ENCODE measurements at regions not wholly inside any gene's neighbourhood (a gene's known extent, or its start where the extent isn't known, plus 50 kb on each side); places are given as distances from the start of the nearest gene placed in this dataset.

DNA sequence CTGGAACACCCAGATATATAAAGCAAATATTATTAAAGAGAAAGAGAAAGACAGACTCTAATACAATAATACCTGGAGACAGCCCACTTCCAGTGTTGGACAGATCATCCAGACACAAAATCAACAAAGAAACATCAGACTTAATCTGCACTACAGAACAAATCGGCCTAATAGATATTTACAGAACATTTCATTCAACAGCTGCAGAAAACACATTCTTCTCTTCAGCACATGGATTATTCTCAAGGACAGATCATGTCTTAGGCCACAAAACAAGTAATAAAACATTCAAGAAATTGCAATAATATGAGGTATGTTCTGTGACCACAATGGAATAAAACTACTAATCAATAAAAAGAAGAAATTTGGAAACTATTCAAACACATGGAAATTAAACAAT is 398.3 kb upstream of the DUSP10 start:
- DNase-seq = no peak
- Mint-ChIP-seq H3K36me3 (ENCODE audit: insufficient read depth in 2 of 2) (no peaks in the 10 kb centered on the region), H3K27me3 (ENCODE audit: low read depth) (no peaks in the 10 kb centered on the region), H3K9me3 (no peaks in the 10 kb centered on the region), H3K4me1 (ENCODE audit: low read depth) (no peaks in the 10 kb centered on the region), H3K27ac (no peak overlapping the region), H3K4me3 (no peak overlapping the region)
- ATAC-seq (replicated peaks in 1 of 2) = no peak

DNA sequence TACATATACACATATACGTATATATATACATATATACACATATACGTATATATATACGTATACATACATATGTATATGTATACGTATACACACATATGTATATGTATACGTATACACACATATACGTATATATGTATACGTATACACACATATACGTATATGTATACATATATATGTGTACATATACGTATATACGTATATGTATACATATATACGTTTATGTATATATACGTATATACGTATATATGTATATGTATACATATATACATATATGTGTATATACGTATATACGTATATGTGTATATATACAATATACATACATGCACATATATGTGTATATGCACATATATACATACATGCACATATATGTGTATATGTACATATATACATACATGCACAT is 396.2 kb upstream of the DUSP10 start:
- Mint-ChIP-seq H3K4me3 (no peak overlapping the region), H3K9me3 (no peaks in the 10 kb centered on the region), H3K36me3 (ENCODE audit: insufficient read depth in 2 of 2) (no peaks in the 10 kb centered on the region), H3K27ac (no peak overlapping the region), H3K4me1 (ENCODE audit: low read depth) (no peaks in the 10 kb centered on the region), H3K27me3 (ENCODE audit: low read depth) (no peaks in the 10 kb centered on the region)
- ATAC-seq (replicated peaks in 1 of 2) (no peak), DNase-seq (no peak)

DNA sequence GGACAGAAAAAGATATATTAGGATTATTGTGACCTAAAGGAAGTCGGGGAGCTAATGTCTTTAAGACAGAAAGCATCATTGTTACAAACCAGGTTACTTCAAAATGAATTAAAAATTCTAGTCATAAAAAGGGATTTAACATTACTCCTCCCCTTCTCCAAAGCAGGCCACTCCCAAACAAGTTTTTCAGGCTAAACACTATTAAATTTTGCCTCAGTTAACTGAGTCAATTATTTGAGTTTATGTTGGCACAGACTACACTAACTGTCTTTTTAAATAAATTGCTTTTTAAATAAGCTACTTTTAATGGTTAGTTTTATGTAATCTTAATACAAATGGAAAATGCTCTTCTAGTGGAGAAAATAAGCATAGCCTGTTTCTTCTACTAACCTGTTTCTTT is 395.0 kb upstream of the DUSP10 start:
- no peaks in the 10 kb centered on the region for H3K9me3 Mint-ChIP-seq
- no peak overlapping the region for H3K27ac Mint-ChIP-seq
- H3K36me3 Mint-ChIP-seq (ENCODE audit: insufficient read depth in 2 of 2) = no peaks in the 10 kb centered on the region
- DNase-seq = no peak
- H3K27me3 Mint-ChIP-seq (ENCODE audit: low read depth) = no peaks in the 10 kb centered on the region
- ATAC-seq (replicated peaks in 1 of 2) = no peak
- H3K4me1 Mint-ChIP-seq (ENCODE audit: low read depth) = no peaks in the 10 kb centered on the region
- no peak overlapping the region for H3K4me3 Mint-ChIP-seq

DNA sequence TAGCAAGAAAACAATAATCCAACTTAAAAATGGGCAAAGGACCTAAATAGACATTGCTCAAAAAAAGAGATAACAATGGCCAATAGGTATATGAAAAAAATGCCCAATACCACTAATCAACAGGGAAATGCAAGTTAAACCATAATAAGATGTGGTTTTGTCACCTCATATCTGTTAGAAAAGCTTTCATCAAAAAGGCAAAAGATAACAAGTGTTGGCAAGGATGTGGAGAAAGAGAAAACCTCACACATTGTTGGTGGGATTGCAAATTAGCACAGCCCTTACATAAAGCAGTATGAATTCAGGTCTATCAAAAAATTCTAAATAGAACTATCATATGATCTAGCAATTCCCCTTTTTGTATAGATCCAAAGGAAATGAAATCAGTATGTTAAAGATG is 387.2 kb upstream of the DUSP10 start:
- Mint-ChIP-seq H3K4me3 (no peak overlapping the region), H3K27ac (no peak overlapping the region), H3K9me3 (no peaks in the 10 kb centered on the region), H3K27me3 (ENCODE audit: low read depth) (no peaks in the 10 kb centered on the region), H3K36me3 (ENCODE audit: insufficient read depth in 2 of 2) (no peaks in the 10 kb centered on the region), H3K4me1 (ENCODE audit: low read depth) (no peaks in the 10 kb centered on the region)
- DNase-seq (no peak), ATAC-seq (replicated peaks in 1 of 2) (no peak)

DNA sequence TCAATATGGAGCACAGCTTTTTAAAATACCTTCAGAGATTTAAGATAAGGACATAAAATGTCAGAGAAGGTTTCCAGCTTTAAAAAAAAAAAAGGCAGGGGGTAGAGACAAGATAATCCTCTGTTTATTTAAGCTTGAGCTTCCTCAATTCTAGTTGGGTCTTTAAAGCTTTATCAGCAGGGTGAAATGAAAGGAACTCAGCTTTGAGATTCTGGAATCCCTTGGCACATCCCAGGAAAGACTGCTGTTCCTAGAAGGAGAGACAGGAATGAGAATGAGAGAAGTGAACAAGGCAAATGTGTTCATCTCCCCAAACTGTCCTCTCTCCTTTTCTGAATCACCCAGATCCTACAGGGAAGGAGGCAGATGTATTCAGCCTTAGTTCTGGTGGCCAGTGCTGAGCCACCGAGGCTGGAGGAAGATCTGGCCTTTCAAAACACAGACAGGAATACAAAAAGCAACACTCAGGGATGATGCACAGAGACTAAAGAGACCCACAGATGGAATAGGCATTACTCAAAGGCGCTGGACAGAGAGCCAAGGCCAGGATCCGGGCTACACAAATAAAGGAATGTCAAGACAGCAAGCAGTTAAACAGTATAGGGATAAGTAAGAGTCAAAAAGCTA is 385.8 kb upstream of the DUSP10 start:
- Mint-ChIP-seq H3K4me3 (no peak overlapping the region), H3K36me3 (ENCODE audit: insufficient read depth in 2 of 2) (no peaks in the 10 kb centered on the region), H3K9me3 (no peaks in the 10 kb centered on the region), H3K4me1 (ENCODE audit: low read depth) (no peaks in the 10 kb centered on the region), H3K27me3 (ENCODE audit: low read depth) (no peaks in the 10 kb centered on the region), H3K27ac (no peak overlapping the region)
- ATAC-seq (replicated peaks in 1 of 2) (no peak), DNase-seq (no peak)

DNA sequence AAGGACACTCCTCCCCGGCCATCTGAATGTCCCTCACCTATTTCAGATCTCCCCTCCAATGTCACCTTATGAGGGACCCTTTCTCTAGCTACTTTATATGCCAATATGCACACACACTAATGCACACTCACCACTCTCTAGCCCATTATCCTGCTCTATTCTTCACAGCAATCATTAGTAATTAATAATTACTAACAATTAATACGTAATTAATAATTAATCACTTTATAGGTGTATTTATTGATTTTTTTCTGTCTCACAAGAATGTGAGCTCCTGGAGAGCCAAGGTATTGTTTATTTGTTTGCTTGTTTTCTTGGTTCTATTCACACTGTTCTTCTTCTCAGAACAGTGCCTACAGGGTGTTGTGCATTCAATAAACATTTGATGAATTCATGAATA is 385.2 kb upstream of the DUSP10 start:
- no peaks in the 10 kb centered on the region for H3K9me3 Mint-ChIP-seq
- H3K4me1 Mint-ChIP-seq (ENCODE audit: low read depth) = no peaks in the 10 kb centered on the region
- H3K4me3 Mint-ChIP-seq = no peak overlapping the region
- DNase-seq (no peak), ATAC-seq (replicated peaks in 1 of 2) (no peak)
- H3K36me3 Mint-ChIP-seq (ENCODE audit: insufficient read depth in 2 of 2) = no peaks in the 10 kb centered on the region
- H3K27me3 Mint-ChIP-seq (ENCODE audit: low read depth) = no peaks in the 10 kb centered on the region
- H3K27ac Mint-ChIP-seq = no peak overlapping the region

DNA sequence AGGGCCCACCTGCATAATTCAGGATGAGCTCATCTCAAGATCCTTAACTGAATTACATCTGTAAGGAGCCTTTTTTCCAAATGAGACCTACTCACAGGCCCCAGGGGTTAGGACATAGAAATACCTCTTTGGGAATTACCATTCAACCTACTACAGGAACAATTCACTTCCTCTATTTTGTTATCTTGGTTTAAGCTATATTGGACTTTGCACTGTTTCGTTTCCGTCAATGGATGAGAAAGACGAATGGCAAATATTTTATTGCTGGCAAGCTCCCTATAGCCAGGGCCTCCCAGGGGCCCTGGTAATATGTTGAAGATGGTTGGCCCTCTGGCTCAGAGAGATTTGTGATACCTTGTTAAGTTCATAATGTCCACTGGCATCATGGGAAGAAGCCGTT is 384.2 kb upstream of the DUSP10 start:
- no peaks in the 10 kb centered on the region for H3K4me1 Mint-ChIP-seq (ENCODE audit: low read depth)
- no peak overlapping the region for H3K4me3 Mint-ChIP-seq
- no peaks in the 10 kb centered on the region for H3K27me3 Mint-ChIP-seq (ENCODE audit: low read depth)
- no peaks in the 10 kb centered on the region for H3K36me3 Mint-ChIP-seq (ENCODE audit: insufficient read depth in 2 of 2)
- DNase-seq = no peak
- ATAC-seq (replicated peaks in 1 of 2) = no peak
- H3K27ac Mint-ChIP-seq = no peak overlapping the region
- no peaks in the 10 kb centered on the region for H3K9me3 Mint-ChIP-seq

DNA sequence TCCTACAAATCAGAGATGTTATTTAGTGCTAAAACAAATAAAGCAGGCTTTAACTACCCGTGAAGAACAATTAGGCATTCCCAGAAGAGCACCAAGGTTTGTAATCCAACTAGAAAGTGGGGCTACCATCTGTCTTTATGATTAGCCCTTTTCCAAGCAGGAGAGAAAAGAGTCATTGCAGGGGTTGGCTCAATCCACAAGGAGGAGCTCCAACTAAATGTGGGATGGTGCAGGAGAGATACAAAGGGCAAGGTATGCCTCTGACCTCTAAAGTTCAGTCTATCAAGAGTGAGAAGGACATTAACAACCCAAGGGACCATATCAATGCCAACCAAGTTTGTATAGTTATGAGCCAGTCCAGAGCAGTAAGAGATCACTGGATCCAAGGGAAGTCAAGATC is 382.7 kb upstream of the DUSP10 start:
- no peak for DNase-seq
- Mint-ChIP-seq H3K27ac (no peak overlapping the region), H3K36me3 (ENCODE audit: insufficient read depth in 2 of 2) (no peaks in the 10 kb centered on the region), H3K27me3 (ENCODE audit: low read depth) (no peaks in the 10 kb centered on the region), H3K4me1 (ENCODE audit: low read depth) (no peaks in the 10 kb centered on the region), H3K4me3 (no peak overlapping the region), H3K9me3 (no peaks in the 10 kb centered on the region)
- no peak for ATAC-seq (replicated peaks in 1 of 2)

DNA sequence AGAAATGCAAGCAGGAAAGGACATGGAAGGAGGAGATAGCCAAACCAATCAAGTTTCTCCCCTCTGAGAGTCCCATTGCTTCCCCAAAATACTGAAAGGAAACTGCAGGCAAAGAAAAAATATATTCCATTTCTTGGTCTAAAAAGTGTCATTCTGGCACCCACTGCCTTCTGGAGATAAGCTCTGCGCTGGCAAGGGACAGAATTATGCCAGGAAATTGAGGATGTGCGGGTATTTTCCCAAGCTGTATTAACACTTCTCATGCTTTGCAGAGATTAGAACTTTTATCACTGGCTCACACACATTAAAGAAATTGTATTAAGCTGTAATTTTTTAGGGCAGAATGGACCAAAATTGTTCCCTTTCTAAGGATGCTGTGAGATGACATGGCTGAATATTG is 381.2 kb upstream of the DUSP10 start:
- DNase-seq (no peak), ATAC-seq (replicated peaks in 1 of 2) (no peak)
- Mint-ChIP-seq H3K27ac (no peak overlapping the region), H3K4me1 (ENCODE audit: low read depth) (no peaks in the 10 kb centered on the region), H3K9me3 (no peaks in the 10 kb centered on the region), H3K36me3 (ENCODE audit: insufficient read depth in 2 of 2) (no peaks in the 10 kb centered on the region), H3K27me3 (ENCODE audit: low read depth) (peaks cover 1% of the 10 kb centered on the region), H3K4me3 (no peak overlapping the region)

DNA sequence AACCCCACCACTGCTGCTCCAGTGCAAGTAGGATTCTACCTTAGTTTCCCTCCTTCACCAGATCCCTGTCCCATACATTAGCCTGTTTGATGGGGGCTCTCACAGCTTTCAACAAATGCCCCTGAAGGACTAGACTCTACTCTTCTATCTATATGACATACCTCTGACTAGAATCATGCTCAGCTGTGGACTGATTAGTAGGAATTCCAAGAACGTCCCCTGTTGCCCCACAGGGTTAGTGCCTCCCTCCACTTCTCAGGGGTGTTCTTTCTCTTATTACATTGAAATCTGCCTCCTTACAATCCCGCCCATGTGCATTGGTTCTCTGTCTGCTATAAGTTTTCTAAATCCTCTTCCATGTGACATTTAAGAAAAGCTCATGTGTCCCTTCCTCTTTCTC is 375.9 kb upstream of the DUSP10 start:
- H3K4me1 Mint-ChIP-seq (ENCODE audit: low read depth) = no peaks in the 10 kb centered on the region

DNA sequence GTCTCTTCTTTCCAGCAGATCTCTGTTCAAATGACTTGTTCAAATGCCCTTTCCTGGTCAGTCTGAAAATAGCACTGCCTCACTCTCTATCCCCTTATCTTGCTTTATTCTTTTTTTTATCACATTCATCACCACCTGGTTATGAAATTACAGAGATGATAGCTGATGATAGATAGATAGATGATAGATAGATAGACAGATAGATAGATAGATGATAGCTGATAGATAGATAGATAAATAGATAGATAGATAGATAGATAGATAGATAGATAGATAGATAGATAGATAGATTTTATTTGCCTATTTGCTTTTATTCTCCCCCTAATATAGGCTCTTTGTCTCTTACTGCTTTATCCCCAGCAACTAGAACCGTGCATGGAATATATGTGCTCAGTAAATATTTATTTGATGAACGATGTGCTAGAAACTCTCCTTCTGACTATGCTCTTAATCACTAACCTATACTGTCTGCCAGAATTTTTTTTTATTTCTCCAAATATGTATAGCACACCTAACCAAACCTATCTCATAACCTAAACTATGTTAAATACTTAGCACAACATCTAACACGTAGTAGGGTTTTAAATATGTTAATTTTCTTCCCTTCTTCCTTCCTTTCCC is 372.8 kb upstream of the DUSP10 start:
- Mint-ChIP-seq H3K36me3 (ENCODE audit: insufficient read depth in 2 of 2) (no peaks in the 10 kb centered on the region), H3K27me3 (ENCODE audit: low read depth) (peaks cover 13% of the 10 kb centered on the region), H3K4me3 (no peak overlapping the region), H3K4me1 (ENCODE audit: low read depth) (no peaks in the 10 kb centered on the region), H3K9me3 (peaks cover 0 to 3% of the 10 kb centered on the region in 2 donors), H3K27ac (no peak overlapping the region)
- no peak for ATAC-seq (replicated peaks in 1 of 2)
- DNase-seq = no peak

More for the DNA sequence above, 375.9 kb upstream of the DUSP10 start:
- ATAC-seq (replicated peaks in 1 of 2) (no peak), DNase-seq (no peak)
- Mint-ChIP-seq H3K4me3 (no peak overlapping the region), H3K36me3 (ENCODE audit: insufficient read depth in 2 of 2) (no peaks in the 10 kb centered on the region), H3K27ac (no peak overlapping the region), H3K9me3 (peaks cover 0 to 3% of the 10 kb centered on the region in 2 donors), H3K27me3 (ENCODE audit: low read depth) (peaks cover 13% of the 10 kb centered on the region)

DNA sequence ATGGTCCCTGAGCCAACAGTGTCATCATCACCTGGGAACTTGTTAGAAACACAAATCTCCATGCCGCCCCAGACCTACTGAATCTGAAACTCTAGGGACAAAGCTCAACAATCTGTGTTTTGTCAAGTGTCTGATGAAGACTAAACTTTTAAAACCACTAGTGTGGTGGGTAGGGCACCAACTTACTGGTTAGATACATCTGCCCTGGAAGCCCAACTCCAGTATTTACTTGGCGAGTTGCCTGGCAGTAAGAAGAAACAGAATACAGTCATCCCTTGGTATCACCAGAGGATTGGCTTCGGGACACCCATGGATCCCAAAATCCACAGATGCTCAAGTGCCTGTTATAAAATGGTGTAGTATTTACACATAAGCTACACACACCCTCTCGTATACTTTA is 367.9 kb upstream of the DUSP10 start:
- H3K27me3 Mint-ChIP-seq (ENCODE audit: low read depth) = no peaks in the 10 kb centered on the region
- no peak overlapping the region for H3K4me3 Mint-ChIP-seq
- H3K27ac Mint-ChIP-seq = no peak overlapping the region
- no peaks in the 10 kb centered on the region for H3K4me1 Mint-ChIP-seq (ENCODE audit: low read depth)
- ATAC-seq (replicated peaks in 1 of 2) (no peak), DNase-seq (no peak)
- no peaks in the 10 kb centered on the region for H3K36me3 Mint-ChIP-seq (ENCODE audit: insufficient read depth in 2 of 2)
- H3K9me3 Mint-ChIP-seq = peaks cover 0 to 3% of the 10 kb centered on the region in 2 donors

DNA sequence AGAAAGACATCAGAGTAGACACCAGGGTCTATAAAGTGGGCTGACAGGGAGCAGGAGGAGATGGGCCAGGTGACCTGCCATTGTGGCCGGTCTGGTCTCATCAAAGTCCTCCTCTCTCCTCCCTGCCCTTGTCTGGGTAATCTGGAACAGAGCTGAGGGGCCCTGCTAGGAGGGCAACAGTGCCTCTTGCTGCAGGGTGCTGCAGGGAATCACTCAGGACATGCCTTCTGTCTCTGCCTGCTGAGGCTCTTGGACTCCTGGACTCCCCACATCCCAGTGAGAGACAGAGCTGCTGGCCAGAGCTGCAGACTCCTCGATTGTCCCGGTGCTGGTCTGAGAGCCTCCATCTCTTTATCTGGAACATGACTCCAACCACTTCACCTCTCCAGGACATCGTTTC is 366.1 kb upstream of the DUSP10 start:
- DNase-seq = no peak
- no peak overlapping the region for H3K27ac Mint-ChIP-seq
- no peaks in the 10 kb centered on the region for H3K4me1 Mint-ChIP-seq (ENCODE audit: low read depth)
- peaks cover 0 to 2% of the 10 kb centered on the region in 2 donors for H3K9me3 Mint-ChIP-seq
- H3K27me3 Mint-ChIP-seq (ENCODE audit: low read depth) = no peaks in the 10 kb centered on the region
- no peak overlapping the region for H3K4me3 Mint-ChIP-seq
- no peaks in the 10 kb centered on the region for H3K36me3 Mint-ChIP-seq (ENCODE audit: insufficient read depth in 2 of 2)
- ATAC-seq (replicated peaks in 1 of 2) = no peak

DNA sequence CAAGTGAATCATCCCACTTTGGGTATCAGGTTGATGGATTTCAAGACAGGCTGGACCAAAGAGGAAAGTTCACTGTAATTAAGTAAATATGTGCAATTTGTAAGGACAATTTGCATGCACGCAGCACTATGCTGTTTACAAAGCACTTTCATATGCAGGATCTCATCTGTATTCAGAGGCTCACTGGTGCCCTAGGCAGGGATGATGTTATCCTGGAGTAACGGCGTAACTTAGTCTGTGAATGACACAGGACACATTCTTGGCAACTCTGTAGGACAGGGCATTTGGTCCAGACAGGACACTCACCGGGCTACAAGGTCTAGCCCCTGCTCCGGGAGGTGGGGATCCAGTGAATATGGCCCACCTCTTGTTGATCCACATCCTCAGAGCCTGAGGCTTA is 365.4 kb upstream of the DUSP10 start:
- Mint-ChIP-seq H3K36me3 (ENCODE audit: insufficient read depth in 2 of 2) (no peaks in the 10 kb centered on the region), H3K4me1 (ENCODE audit: low read depth) (no peaks in the 10 kb centered on the region), H3K4me3 (no peak overlapping the region), H3K27me3 (ENCODE audit: low read depth) (no peaks in the 10 kb centered on the region), H3K27ac (no peak overlapping the region), H3K9me3 (no peaks in the 10 kb centered on the region)
- no peak for ATAC-seq (replicated peaks in 1 of 2)
- no peak for DNase-seq

Data from activated T-cell treated with anti-CD3 and anti-CD28 coated beads, Interleukin-2, amount 50 U/mL, for 72 hours (primary cell).